ENCODE measurements at regions not wholly inside any gene's neighbourhood (a gene's known extent, or its start where the extent isn't known, plus 50 kb on each side); places are given as distances from the start of the nearest gene placed in this dataset.

DNA sequence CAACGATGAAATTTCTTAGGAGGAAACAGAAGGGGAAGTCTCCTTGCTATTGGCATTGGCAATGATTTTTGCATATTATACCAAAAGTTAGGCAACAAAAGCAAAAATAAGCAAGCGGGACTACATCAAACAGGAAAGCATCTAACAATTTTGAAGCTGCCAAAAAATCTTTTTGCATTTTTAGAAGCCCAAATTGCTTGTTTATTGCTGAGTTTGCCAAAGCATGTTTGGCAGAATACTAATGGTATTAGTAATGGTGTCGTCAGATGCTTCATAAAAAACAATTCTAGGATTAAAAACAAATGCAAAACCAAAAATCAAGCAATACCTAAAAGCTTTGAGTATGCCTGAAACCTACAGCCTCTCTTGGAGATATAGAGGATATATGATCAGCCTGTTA, 80.0 kb downstream of the GALR1 start:
- DNase-seq: no peak

GRCh38 chr18:77334876-77335275, 85.2 kb downstream of the GALR1 start:
- DNase-seq: no peak

DNA sequence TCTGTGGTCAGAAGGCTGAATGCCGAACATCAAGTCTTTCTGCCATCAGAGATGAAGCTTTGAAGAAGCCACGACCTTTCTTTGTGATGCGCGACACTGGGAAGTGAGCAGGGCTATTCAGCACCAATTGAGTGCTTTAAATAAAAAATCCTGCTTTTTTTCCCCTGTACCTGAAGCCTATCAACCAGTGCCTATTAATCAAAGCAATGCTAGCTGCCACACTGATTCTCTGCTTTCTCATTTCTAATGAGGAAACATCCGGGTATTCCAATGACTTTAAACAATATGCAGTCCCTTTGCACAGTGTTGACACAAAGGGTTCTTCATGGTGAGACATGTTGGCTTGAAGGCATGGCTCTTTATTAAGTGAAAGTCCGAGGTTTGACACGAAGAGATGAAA, 88.0 kb downstream of the GALR1 start:
- DNase-seq: no peak

GRCh38 chr18:77339093-77339492, 89.4 kb downstream of the GALR1 start:
- no peak for DNase-seq

DNA sequence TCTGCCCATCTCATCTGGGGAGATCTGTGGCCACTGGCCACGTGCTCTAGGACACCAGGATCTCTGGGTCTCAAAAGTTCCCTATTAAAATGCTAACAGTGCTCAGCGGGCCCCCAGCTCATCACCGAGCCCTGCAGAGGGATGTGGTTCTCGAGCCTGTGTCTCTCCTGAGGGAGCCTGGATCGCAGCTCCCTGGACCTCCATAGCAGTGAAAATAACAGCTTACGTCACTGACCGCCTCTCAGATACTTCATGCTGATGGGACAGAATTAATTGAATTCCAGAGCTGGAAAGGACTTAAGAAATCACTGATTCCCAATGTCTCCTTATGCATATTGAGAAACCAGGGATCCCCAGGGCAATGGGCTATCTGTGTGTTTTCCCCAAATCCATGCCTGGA, 90.0 kb downstream of the GALR1 start:
- DNase-seq: no peak

DNA sequence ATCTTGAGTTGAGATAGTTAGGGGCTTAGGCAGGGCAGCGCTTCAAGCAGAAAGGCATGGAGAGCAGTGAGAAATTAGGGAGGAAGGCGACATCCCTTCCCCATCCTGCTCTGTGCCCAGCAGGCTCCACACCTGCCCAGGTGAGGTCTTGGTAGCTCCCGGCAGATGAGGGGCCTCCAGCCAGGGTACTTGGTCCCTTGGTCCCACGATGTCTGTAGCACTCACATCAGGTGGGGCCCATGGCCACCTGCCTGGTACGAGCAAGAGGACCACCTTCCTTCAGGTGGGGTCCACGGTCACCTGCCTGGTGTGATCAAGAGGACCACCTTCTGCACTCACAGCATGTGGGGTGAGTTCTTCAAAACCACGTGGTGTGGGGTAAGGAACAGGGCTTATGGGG, 91.2 kb downstream of the GALR1 start:
- no peak for DNase-seq

- DNase-seq: no peak
Observed at GRCh38 chr18:77341527-77342325, 92.1 kb downstream of the GALR1 start.

- DNase-seq: no peak
Observed at GRCh38 chr18:77342736-77343135, 93.1 kb downstream of the GALR1 start.

DNA sequence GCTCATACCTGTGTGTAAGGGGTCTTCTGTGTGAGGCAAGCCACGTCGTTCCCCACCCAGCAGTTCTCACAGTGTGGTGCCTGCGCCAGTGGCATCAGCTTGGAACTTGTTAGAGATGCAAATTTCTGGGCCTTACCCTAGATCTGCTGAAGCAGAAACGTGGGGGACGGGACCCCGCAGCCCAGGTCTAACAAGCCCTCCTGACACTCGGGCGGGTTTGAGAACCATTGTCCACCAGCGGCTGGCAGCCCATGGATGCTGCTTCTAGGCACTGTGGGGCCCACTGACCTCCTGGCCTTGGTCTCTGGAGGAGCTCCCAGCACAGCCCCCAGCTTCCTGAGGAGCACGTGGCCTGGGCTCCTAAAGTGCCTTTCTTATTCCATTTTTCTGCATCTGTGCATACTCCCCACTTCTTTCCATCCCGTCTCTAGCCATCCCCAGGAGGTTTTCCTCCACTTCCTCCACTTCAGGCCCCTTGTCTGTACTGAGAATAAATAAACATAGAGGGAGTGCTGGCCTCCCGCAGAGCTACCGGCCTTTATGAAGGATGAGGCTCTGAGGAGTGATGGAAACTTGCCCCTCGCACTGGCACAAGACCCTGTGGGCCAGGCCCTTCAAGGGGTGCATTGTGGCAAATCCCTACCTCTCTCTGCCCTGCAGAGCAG, 94.3 kb downstream of the GALR1 start:
- DNase-seq: no peak

DNA sequence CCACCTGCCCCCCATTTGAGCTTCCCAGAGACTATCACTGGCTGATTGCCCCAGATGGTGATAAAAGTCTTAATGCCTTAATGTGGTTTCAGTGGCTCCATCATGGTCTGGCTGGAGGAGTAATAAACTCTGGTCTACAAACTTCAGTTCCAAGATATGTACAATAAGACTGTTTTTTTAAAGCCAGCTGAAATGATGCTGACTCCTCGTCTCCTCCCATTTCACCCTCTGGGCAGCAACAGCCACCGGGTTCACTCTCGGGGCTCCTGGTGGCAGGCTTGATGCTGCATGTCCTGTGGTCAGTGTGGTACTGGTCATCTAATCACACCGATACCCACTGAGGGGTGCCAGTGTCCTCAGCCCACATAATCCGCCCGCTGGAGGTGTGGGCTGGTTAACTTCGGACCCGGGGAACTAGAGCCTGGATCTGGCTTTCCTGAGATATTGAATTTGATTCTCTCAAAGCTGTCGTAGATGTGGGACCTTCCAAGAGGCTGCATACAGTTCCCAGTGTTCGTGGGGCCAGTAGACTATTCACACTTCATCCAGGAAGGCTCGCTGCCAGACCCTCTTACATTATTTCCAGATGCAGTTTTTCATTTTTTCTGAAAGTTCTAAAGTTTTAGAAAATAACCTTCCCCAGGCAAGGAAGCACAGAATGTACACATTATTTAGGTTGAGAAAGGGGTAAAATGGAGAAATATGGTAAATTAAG, 95.3 kb downstream of the GALR1 start:
- DNase-seq: no peak

- DNase-seq: no peak
Observed at GRCh38 chr18:77346208-77346810, 96.7 kb downstream of the GALR1 start.

- DNase-seq: peak; percentile 27
Observed at GRCh38 chr18:77353349-77353748, 103.7 kb downstream of the GALR1 start.

DNA sequence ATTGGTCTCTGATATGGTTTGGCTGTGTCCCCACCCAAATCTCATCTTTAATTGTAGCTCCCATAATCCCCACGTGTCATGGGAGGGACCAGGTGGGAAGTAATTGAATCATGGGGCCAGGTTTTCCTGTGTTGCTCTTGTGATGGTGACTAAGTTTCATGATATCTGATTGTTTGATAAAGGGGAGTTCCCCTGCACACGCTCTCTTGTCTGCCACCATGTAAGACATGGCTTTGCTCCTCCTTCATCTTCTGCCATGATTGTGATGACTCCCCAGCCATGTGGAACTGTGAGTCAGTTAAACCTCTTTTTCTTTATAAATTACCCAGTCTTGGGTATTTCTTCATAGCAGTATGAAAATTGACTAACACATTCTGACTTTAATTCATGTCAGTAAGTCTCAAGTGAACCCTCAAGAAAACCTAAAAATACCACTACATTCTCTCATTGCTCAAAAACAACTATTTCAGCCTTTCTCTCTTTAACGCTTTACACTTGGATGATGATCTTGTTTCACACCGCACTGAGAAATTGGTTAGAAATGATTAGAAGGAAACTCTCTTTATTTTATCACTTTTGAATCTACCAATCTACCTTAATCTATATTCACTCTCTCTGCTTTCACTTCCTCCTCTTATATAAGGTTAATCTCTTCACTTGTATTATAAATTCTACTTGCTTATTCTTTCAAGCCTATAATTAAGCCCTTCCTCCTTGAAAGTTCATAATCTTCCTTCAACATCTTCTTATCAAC, 110.1 kb downstream of the GALR1 start:
- DNase-seq: no peak

- no peak for DNase-seq
Observed at GRCh38 chr18:77360315-77361190, 110.9 kb downstream of the GALR1 start.

GRCh38 chr18:77361382-77361781, 111.7 kb downstream of the GALR1 start:
- no peak for DNase-seq

DNA sequence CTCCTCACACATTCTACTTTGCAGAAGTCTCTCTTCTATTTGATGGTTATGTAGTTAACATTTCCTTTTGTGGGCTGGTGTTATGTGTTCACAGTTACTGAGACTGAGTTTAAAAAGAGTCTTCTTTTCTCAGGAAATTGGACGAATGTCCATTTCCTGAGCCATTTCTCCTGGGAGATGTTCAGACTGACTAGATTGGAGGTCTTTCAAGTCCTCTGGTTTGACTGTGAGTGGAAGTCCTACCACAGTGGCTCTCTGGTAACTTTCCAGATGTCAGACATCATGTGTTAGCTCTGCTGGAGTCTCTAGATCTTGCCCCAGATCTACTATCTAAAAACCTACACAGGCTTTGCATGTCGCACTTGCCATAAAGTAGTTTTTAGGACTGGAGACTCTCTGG, 116.0 kb downstream of the GALR1 start:
- DNase-seq: no peak

DNA sequence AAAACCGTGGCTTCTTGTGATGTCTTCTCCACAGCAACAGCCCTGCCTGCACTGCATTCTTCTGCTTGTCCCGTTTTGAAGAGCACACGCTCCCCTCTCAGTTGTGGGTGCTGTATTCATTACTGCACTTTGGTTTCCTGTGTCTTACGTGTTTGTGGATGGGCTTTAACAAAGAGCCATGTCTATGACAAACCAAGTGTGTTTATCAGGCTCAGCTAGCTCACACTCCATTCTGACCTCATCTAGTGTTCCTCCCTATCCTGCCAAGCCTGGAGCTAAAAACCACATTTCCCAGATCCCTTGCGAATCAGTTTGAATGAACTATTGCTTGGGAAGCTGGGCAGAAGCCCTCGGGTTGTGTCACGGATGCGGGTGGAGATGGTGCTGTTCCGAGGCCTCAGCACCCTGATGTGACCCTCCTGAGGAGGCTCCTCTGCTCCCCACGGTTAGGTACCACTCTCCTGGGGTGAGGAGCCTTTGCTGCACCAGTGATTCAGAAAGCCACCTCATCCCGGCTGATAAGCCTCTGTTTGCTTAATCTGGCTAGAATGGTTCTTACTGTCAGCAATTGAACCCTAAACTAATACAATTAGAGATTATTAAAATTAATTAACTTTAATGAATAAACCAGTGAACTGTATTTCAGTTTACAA, 116.5 kb downstream of the GALR1 start:
- DNase-seq: no peak

DNA sequence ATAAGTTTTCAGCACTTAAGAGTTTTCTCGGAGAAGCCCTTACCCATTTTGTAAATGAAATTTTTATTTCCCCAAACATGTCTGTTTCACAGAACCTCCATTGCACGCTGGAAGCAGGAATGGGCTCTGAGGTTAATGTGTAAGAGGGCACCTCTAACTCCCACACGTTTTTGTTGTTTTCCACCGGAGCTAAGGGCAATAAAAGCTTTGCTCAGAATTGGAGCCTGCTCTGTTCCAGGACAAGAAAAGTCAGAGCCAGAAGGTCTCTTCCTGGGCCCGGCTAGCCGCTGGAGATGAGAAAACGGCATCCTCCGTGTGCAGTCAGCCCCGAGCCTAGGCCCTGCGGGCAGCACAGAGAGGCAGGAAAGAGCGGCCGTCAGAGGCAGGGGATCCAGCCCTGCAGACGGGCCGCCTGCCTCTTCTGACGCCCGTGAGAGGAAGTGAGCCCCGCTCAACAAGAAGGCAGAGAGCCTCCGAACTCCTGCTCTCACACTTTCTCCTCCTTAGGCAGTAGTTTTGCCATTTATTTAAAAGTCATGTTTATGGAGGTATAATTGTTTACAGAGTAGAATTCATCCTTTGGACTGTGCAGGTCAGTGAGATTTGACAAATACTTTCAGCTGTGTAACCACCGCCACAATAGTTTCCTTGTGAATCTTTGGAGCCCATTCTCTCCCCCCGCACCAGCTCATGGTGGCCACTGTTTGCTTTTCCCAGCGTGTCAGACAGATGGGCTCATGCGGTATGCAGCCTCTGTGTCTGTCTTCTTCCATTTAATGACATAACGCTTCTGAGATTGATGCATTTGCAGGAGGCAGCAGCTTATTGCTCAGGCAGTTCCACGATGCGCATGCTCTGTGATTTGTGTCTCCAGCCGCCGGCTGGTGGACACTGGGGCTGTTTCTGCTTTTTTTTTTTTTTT, 117.3 kb downstream of the GALR1 start:
- DNase-seq: no peak

DNA sequence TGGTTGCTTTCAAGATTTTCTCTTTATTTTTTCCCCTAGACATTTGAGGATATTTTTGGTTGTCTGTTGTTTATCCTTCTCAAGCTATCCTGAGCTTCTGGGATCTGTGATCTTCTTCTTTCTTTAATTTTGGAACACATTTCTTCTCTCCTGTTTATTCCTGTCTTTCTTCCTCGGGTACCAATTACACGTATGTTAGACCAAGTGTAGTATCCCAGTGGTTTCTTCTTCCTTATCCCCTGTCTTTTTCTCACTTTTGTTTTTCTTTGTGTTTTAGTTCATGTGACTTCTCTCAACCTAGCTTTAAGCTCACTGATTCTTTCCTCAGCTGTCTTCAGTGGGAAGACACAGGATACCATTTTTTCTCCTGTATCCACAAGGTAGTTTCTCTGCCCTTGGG, 120.0 kb downstream of the GALR1 start:
- DNase-seq: no peak

Data from activated CD4-positive, alpha-beta T cell treated with anti-CD3 and anti-CD28 coated beads for 48 hours (primary cell).